ENCODE measurements at regions not wholly inside any gene's neighbourhood (a gene's known extent, or its start where the extent isn't known, plus 50 kb on each side); places are given as distances from the start of the nearest gene placed in this dataset.

GRCh38 chr2:88896971-88897370 is 205.5 kb downstream of the RPIA start:
- Histone ChIP-seq H3F3A (ENCODE audit: insufficient read depth, low read length, poor library complexity, severe bottlenecking) (no peaks in the 10 kb centered on the region), H3K9me3 (ENCODE audit: low read length) (no peaks in the 10 kb centered on the region), H3K4me3 (ENCODE audit: low read length) (no peak overlapping the region), H3K36me3 (ENCODE audit: insufficient read depth, low read length) (no peaks in the 10 kb centered on the region), H2AFZ (ENCODE audit: low read depth, low read length) (no peak overlapping the region), H4K20me1 (ENCODE audit: insufficient read depth) (no peaks in the 10 kb centered on the region), H3K79me2 (replicated peaks; ENCODE audit: insufficient read depth, low read length) (no peaks in the 10 kb centered on the region), H3K27me3 (ENCODE audit: insufficient read depth, low read depth, low read length) (no peaks in the 10 kb centered on the region), H3K9ac (ENCODE audit: low read length) (no peak overlapping the region), H3K4me2 (ENCODE audit: low read length) (no peak overlapping the region), H3K9me2 (ENCODE audit: insufficient read depth, low read length) (no peaks in the 10 kb centered on the region), H3K27ac (ENCODE audit: low read length) (no peak overlapping the region)
- TF ChIP-seq RAD21 (conservative IDR thresholded peaks at IDR 0.05) (no peak), SMC3 (conservative IDR thresholded peaks at IDR 0.05; ENCODE audit: poor library complexity) (no peak), POLR2AphosphoS5 (IDR thresholded peaks at IDR 0.05) (no peak), EZH2 (IDR thresholded peaks at IDR 0.05; ENCODE audit: borderline replicate concordance, insufficient read depth, low read length, poor library complexity, severe bottlenecking) (no peak)
- TF ChIP-seq, protein P1, sequence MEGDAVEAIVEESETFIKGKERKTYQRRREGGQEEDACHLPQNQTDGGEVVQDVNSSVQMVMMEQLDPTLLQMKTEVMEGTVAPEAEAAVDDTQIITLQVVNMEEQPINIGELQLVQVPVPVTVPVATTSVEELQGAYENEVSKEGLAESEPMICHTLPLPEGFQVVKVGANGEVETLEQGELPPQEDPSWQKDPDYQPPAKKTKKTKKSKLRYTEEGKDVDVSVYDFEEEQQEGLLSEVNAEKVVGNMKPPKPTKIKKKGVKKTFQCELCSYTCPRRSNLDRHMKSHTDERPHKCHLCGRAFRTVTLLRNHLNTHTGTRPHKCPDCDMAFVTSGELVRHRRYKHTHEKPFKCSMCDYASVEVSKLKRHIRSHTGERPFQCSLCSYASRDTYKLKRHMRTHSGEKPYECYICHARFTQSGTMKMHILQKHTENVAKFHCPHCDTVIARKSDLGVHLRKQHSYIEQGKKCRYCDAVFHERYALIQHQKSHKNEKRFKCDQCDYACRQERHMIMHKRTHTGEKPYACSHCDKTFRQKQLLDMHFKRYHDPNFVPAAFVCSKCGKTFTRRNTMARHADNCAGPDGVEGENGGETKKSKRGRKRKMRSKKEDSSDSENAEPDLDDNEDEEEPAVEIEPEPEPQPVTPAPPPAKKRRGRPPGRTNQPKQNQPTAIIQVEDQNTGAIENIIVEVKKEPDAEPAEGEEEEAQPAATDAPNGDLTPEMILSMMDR (IDR thresholded peaks at IDR 0.05; ENCODE audit: poor library complexity, severe bottlenecking) = no peak
- TF ChIP-seq, protein P2, sequence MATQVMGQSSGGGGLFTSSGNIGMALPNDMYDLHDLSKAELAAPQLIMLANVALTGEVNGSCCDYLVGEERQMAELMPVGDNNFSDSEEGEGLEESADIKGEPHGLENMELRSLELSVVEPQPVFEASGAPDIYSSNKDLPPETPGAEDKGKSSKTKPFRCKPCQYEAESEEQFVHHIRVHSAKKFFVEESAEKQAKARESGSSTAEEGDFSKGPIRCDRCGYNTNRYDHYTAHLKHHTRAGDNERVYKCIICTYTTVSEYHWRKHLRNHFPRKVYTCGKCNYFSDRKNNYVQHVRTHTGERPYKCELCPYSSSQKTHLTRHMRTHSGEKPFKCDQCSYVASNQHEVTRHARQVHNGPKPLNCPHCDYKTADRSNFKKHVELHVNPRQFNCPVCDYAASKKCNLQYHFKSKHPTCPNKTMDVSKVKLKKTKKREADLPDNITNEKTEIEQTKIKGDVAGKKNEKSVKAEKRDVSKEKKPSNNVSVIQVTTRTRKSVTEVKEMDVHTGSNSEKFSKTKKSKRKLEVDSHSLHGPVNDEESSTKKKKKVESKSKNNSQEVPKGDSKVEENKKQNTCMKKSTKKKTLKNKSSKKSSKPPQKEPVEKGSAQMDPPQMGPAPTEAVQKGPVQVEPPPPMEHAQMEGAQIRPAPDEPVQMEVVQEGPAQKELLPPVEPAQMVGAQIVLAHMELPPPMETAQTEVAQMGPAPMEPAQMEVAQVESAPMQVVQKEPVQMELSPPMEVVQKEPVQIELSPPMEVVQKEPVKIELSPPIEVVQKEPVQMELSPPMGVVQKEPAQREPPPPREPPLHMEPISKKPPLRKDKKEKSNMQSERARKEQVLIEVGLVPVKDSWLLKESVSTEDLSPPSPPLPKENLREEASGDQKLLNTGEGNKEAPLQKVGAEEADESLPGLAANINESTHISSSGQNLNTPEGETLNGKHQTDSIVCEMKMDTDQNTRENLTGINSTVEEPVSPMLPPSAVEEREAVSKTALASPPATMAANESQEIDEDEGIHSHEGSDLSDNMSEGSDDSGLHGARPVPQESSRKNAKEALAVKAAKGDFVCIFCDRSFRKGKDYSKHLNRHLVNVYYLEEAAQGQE (IDR thresholded peaks at IDR 0.05; ENCODE audit: borderline replicate concordance) = no peak

GRCh38 chr2:88897715-88898114 is 206.2 kb downstream of the RPIA start:
- no peaks in the 10 kb centered on the region for H3K27me3 ChIP-seq (ENCODE audit: insufficient read depth, low read depth, low read length)

More at GRCh38 chr2:88897715-88898114, 206.2 kb downstream of the RPIA start:
- Histone ChIP-seq H4K20me1 (ENCODE audit: insufficient read depth) (no peaks in the 10 kb centered on the region), H2AFZ (ENCODE audit: low read depth, low read length) (no peak overlapping the region), H3K79me2 (replicated peaks; ENCODE audit: insufficient read depth, low read length) (no peaks in the 10 kb centered on the region), H3F3A (ENCODE audit: insufficient read depth, low read length, poor library complexity, severe bottlenecking) (no peaks in the 10 kb centered on the region), H3K27ac (ENCODE audit: low read length) (no peak overlapping the region), H3K9me3 (ENCODE audit: low read length) (no peaks in the 10 kb centered on the region), H3K9ac (ENCODE audit: low read length) (no peak overlapping the region), H3K4me2 (ENCODE audit: low read length) (no peak overlapping the region), H3K4me3 (ENCODE audit: low read length) (no peak overlapping the region), H3K36me3 (ENCODE audit: insufficient read depth, low read length) (no peaks in the 10 kb centered on the region), H3K9me2 (ENCODE audit: insufficient read depth, low read length) (no peaks in the 10 kb centered on the region)
- TF ChIP-seq EP300 (conservative IDR thresholded peaks at IDR 0.05; ENCODE audit: poor library complexity, severe bottlenecking) (no peak), POLR2AphosphoS5 (IDR thresholded peaks at IDR 0.05) (no peak), SMC3 (conservative IDR thresholded peaks at IDR 0.05; ENCODE audit: poor library complexity) (no peak), TAF1 (IDR thresholded peaks at IDR 0.05; ENCODE audit: low read depth) (no peak), MXI1 (conservative IDR thresholded peaks at IDR 0.05; ENCODE audit: poor library complexity, severe bottlenecking) (no peak), EZH2 (IDR thresholded peaks at IDR 0.05; ENCODE audit: borderline replicate concordance, insufficient read depth, low read length, poor library complexity, severe bottlenecking) (no peak), RAD21 (conservative IDR thresholded peaks at IDR 0.05) (no peak)
- TF ChIP-seq, protein P1 (IDR thresholded peaks at IDR 0.05; ENCODE audit: poor library complexity, severe bottlenecking) = no peak
- TF ChIP-seq, protein P2 (IDR thresholded peaks at IDR 0.05; ENCODE audit: borderline replicate concordance) = no peak
